ENCODE measurements at regions not wholly inside any gene's neighbourhood (a gene's known extent, or its start where the extent isn't known, plus 50 kb on each side); places are given as distances from the start of the nearest gene placed in this dataset.

DNA sequence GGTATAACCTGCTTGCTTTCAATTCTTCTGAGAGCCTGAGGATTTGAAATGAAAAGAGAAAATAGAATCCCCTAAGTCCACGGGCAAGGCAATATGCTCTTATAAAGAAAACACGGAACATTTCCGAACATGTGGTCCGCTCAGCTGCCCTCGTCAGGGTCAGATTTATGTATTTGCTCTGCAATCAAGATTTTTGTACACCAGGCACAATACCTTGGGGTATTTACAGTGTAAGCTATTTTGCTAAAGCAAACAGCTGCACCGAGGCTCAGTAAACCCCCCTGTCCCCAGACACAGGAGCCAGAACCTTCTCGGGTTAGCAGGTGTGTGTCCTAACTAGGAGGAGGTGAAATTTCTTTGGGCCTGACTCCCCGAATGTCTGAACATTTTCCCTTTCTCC, 155.8 kb upstream of the LRIG1 start:
- Histone ChIP-seq H3K9me3 (ENCODE audit: control insufficient read depth in 2 of 2, low read length in 2 of 2) (no peaks in the 10 kb centered on the region), H3K4me3 (ENCODE audit: low read length in 2 of 2) (no peak overlapping the region), H3K27me3 (ENCODE audit: control insufficient read depth in 1 of 2, insufficient read depth in 2 of 2, low read length in 2 of 2) (no peaks in the 10 kb centered on the region), H3K27ac (ENCODE audit: low read length) (no peak overlapping the region), H3K4me1 (ENCODE audit: control insufficient read depth, insufficient read depth, low read length) (peaks cover 3% of the 10 kb centered on the region), H3K9ac (ENCODE audit: low read length in 2 of 2) (no peak overlapping the region), H3K36me3 (ENCODE audit: control insufficient read depth in 2 of 2, insufficient read depth in 2 of 2, low read length in 2 of 2) (no peaks in the 10 kb centered on the region)

DNA sequence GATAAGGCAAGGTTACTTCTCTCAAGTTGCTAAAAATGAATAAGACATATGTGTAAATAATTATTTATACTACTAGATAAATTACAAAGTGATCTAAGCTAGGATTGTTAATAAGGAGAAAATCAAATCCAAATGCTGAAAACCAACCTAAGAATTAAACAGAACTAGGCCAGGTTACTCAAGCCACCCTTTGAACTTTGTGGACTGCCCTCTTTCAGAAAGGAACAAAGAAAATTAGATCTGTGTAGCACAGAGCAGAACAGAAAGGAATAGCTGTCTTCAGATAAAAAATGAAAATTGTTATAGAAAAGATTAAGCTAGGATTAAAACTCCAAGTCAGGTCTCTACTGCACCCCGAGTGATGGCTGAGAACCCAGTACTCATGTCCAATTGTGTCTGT, 158.2 kb upstream of the LRIG1 start:
- Histone ChIP-seq H3K4me1 (ENCODE audit: control insufficient read depth, insufficient read depth, low read length) (peaks cover 3% of the 10 kb centered on the region), H3K27me3 (ENCODE audit: control insufficient read depth in 1 of 2, insufficient read depth in 2 of 2, low read length in 2 of 2) (no peaks in the 10 kb centered on the region), H3K4me3 (ENCODE audit: low read length in 2 of 2) (no peak overlapping the region), H3K36me3 (ENCODE audit: control insufficient read depth in 2 of 2, insufficient read depth in 2 of 2, low read length in 2 of 2) (no peaks in the 10 kb centered on the region), H3K9ac (ENCODE audit: low read length in 2 of 2) (no peak overlapping the region), H3K9me3 (ENCODE audit: control insufficient read depth in 2 of 2, low read length in 2 of 2) (no peaks in the 10 kb centered on the region), H3K27ac (ENCODE audit: low read length) (no peak overlapping the region)

DNA sequence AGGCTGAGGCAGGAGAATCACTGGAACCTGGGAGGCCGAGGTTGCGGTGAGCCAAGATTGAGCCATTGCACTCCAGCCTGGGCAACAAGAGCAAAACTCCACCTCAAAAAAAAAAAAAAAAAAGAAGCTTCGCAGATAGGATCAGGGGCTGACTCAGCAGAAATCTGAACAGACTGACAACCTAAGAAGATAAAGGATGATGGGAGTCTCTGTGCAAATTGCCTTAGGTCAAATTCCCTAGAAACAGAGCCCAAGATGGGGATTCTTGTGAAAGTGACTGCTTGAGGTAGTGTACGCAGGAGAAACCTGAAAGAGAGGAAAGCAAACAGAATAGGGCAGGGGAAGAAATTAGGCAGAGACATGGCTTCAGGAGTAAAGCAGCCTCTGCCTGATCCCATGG, 160.8 kb upstream of the LRIG1 start:
- no peaks in the 10 kb centered on the region for H3K4me1 ChIP-seq (ENCODE audit: control insufficient read depth, insufficient read depth, low read length)
- no peaks in the 10 kb centered on the region for H3K9me3 ChIP-seq (ENCODE audit: control insufficient read depth in 2 of 2, low read length in 2 of 2)
- no peaks in the 10 kb centered on the region for H3K36me3 ChIP-seq (ENCODE audit: control insufficient read depth in 2 of 2, insufficient read depth in 2 of 2, low read length in 2 of 2)

DNA sequence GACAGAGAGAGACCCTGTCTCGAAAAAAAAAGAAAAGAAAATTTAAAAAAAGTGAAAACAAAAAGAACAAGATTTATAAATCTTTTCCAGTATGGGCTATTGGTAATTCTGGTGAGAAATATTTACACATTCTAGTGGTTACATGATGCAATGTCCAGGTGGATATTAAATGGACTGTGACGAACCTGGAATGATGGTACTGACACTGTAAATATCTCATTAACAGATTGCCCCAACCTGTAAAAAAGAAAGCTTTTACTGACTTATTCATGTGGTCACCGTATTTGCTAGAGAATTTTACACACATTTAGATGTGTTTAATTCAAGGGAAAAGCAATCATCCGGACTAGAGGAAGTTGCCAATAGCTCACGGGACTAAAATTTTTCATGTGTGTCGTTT, 162.1 kb upstream of the LRIG1 start:
- Histone ChIP-seq H3K4me3 (ENCODE audit: low read length in 2 of 2) (no peak overlapping the region), H3K4me1 (ENCODE audit: control insufficient read depth, insufficient read depth, low read length) (no peaks in the 10 kb centered on the region), H3K9me3 (ENCODE audit: control insufficient read depth in 2 of 2, low read length in 2 of 2) (no peaks in the 10 kb centered on the region), H3K27me3 (ENCODE audit: control insufficient read depth in 1 of 2, insufficient read depth in 2 of 2, low read length in 2 of 2) (no peaks in the 10 kb centered on the region), H3K27ac (ENCODE audit: low read length) (no peak overlapping the region), H3K9ac (ENCODE audit: low read length in 2 of 2) (no peak overlapping the region), H3K36me3 (ENCODE audit: control insufficient read depth in 2 of 2, insufficient read depth in 2 of 2, low read length in 2 of 2) (no peaks in the 10 kb centered on the region)

More for the DNA sequence above, 160.8 kb upstream of the LRIG1 start:
- Histone ChIP-seq H3K27ac (ENCODE audit: low read length) (no peak overlapping the region), H3K9ac (ENCODE audit: low read length in 2 of 2) (no peak overlapping the region), H3K27me3 (ENCODE audit: control insufficient read depth in 1 of 2, insufficient read depth in 2 of 2, low read length in 2 of 2) (no peaks in the 10 kb centered on the region), H3K4me3 (ENCODE audit: low read length in 2 of 2) (no peak overlapping the region)

DNA sequence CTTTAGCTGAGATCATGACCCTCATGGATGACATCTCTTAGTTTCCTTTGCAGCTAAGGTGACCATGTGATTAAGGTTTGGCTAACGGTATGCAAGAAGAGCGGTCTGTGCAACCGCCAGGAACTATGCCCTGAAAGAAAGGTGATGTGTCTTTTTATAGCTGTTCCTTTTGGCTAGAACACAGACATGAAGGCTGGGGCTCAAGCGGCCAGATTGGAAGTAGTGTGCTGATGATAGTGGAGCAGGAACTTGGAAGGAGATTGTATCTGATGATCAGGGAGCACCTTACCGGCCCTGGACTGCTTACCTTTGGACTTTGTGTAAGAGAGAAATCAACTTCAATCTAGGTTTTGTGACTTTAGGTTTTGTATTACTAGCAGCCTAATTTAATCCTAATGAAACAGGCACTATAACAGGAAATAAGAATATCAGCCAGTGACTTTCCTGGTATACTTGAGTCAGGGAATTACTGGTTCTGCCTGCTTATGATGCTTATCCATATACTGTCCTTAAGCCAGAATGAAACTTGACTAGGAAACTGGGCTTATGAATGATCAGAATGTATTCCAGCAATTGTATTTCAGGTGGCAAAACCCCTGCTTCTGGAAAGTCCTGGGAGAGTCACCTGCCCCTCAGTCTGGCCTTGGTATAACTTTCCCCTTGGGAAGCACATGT, 164.3 kb upstream of the LRIG1 start:
- H3K36me3 ChIP-seq (ENCODE audit: control insufficient read depth in 2 of 2, insufficient read depth in 2 of 2, low read length in 2 of 2): no peaks in the 10 kb centered on the region
- no peaks in the 10 kb centered on the region for H3K9me3 ChIP-seq (ENCODE audit: control insufficient read depth in 2 of 2, low read length in 2 of 2)

GRCh38 chr3:66666362-66666761, 165.5 kb upstream of the LRIG1 start:
- H3K36me3 ChIP-seq (ENCODE audit: control insufficient read depth in 2 of 2, insufficient read depth in 2 of 2, low read length in 2 of 2): no peaks in the 10 kb centered on the region
- H3K27ac ChIP-seq (ENCODE audit: low read length): no peak overlapping the region
- no peaks in the 10 kb centered on the region for H3K4me1 ChIP-seq (ENCODE audit: control insufficient read depth, insufficient read depth, low read length)
- no peak overlapping the region for H3K9ac ChIP-seq (ENCODE audit: low read length in 2 of 2)
- H3K27me3 ChIP-seq (ENCODE audit: control insufficient read depth in 1 of 2, insufficient read depth in 2 of 2, low read length in 2 of 2): no peaks in the 10 kb centered on the region
- H3K4me3 ChIP-seq (ENCODE audit: low read length in 2 of 2): no peak overlapping the region
- H3K9me3 ChIP-seq (ENCODE audit: control insufficient read depth in 2 of 2, low read length in 2 of 2): no peaks in the 10 kb centered on the region

More for the DNA sequence above, 164.3 kb upstream of the LRIG1 start:
- H3K27ac ChIP-seq (ENCODE audit: low read length): no peak overlapping the region
- H3K9ac ChIP-seq (ENCODE audit: low read length in 2 of 2): no peak overlapping the region
- H3K4me1 ChIP-seq (ENCODE audit: control insufficient read depth, insufficient read depth, low read length): no peaks in the 10 kb centered on the region
- H3K27me3 ChIP-seq (ENCODE audit: control insufficient read depth in 1 of 2, insufficient read depth in 2 of 2, low read length in 2 of 2): no peaks in the 10 kb centered on the region
- H3K4me3 ChIP-seq (ENCODE audit: low read length in 2 of 2): no peak overlapping the region

DNA sequence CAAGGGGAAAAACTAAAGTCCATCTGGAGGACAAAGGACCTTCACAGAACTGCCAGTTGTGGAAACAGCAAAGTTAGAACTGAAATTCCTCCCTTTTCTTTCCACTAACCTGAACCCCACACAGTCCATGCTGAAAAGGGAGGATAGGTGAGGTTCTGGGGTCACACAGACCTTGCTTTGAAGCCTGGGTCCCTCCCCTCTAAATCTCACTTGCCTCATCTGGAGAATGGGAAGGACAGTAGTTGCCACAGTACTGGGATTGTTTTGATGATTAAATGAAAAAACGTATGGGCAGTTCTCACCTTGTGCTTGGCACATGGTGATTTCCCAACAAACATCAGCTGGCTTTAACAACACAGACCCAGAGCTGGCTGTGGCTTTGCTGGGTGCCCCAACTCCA, 166.4 kb upstream of the LRIG1 start:
- Histone ChIP-seq H3K4me1 (ENCODE audit: control insufficient read depth, insufficient read depth, low read length) (no peaks in the 10 kb centered on the region), H3K27ac (ENCODE audit: low read length) (no peak overlapping the region)

DNA sequence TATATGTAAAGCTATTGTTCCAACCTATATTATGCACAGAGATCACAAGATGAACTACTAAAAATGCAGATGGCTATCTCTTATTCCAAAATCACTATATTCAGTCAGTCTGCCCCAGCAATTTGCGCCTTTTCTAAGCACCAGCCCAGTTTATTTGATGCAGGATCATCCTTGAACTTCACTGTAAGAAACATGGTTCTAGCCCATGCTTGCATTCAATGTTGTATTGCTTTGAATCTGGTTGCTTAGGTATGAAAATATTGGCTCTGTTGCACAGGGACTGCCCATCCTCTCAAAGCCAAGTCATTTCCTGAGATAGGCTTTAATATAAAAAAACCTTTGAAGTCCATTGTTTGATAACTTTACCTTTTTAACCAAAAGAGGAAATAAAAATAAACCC, 170.5 kb upstream of the LRIG1 start:
- no peaks in the 10 kb centered on the region for H3K9me3 ChIP-seq (ENCODE audit: control insufficient read depth in 2 of 2, low read length in 2 of 2)
- no peaks in the 10 kb centered on the region for H3K4me1 ChIP-seq (ENCODE audit: control insufficient read depth, insufficient read depth, low read length)
- H3K4me3 ChIP-seq (ENCODE audit: low read length in 2 of 2): no peak overlapping the region
- no peak overlapping the region for H3K9ac ChIP-seq (ENCODE audit: low read length in 2 of 2)
- no peaks in the 10 kb centered on the region for H3K27me3 ChIP-seq (ENCODE audit: control insufficient read depth in 1 of 2, insufficient read depth in 2 of 2, low read length in 2 of 2)
- H3K27ac ChIP-seq (ENCODE audit: low read length): no peak overlapping the region
- H3K36me3 ChIP-seq (ENCODE audit: control insufficient read depth in 2 of 2, insufficient read depth in 2 of 2, low read length in 2 of 2): no peaks in the 10 kb centered on the region

More for the DNA sequence above, 166.4 kb upstream of the LRIG1 start:
- no peaks in the 10 kb centered on the region for H3K36me3 ChIP-seq (ENCODE audit: control insufficient read depth in 2 of 2, insufficient read depth in 2 of 2, low read length in 2 of 2)
- H3K27me3 ChIP-seq (ENCODE audit: control insufficient read depth in 1 of 2, insufficient read depth in 2 of 2, low read length in 2 of 2): no peaks in the 10 kb centered on the region
- H3K4me3 ChIP-seq (ENCODE audit: low read length in 2 of 2): no peak overlapping the region
- no peaks in the 10 kb centered on the region for H3K9me3 ChIP-seq (ENCODE audit: control insufficient read depth in 2 of 2, low read length in 2 of 2)
- H3K9ac ChIP-seq (ENCODE audit: low read length in 2 of 2): no peak overlapping the region

DNA sequence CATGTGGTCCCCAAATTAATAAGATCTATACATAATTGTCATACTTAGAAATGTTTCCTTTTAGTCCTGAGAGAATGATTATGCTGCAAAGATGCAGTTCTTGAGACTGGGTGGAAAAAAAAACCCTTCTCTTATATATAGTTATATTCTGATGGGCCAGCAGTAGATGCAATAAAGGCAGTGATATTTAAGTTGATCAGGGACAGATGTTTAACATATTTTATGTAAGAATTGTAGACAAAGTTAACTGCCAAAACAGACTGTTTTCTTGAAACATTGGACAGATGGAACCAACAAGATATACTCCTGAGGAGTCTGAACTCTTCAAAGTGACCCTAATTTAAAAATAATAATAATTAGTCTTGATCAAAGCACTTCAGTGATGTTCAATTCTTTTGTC, 172.0 kb upstream of the LRIG1 start:
- H3K9me3 ChIP-seq (ENCODE audit: control insufficient read depth in 2 of 2, low read length in 2 of 2): no peaks in the 10 kb centered on the region
- no peaks in the 10 kb centered on the region for H3K4me1 ChIP-seq (ENCODE audit: control insufficient read depth, insufficient read depth, low read length)
- H3K27me3 ChIP-seq (ENCODE audit: control insufficient read depth in 1 of 2, insufficient read depth in 2 of 2, low read length in 2 of 2): no peaks in the 10 kb centered on the region
- H3K9ac ChIP-seq (ENCODE audit: low read length in 2 of 2): no peak overlapping the region
- no peak overlapping the region for H3K27ac ChIP-seq (ENCODE audit: low read length)
- H3K36me3 ChIP-seq (ENCODE audit: control insufficient read depth in 2 of 2, insufficient read depth in 2 of 2, low read length in 2 of 2): no peaks in the 10 kb centered on the region
- no peak overlapping the region for H3K4me3 ChIP-seq (ENCODE audit: low read length in 2 of 2)

GRCh38 chr3:66673293-66673692, 172.5 kb upstream of the LRIG1 start:
- Histone ChIP-seq H3K27me3 (ENCODE audit: control insufficient read depth in 1 of 2, insufficient read depth in 2 of 2, low read length in 2 of 2) (no peaks in the 10 kb centered on the region), H3K9ac (ENCODE audit: low read length in 2 of 2) (no peak overlapping the region), H3K9me3 (ENCODE audit: control insufficient read depth in 2 of 2, low read length in 2 of 2) (no peaks in the 10 kb centered on the region), H3K27ac (ENCODE audit: low read length) (no peak overlapping the region), H3K36me3 (ENCODE audit: control insufficient read depth in 2 of 2, insufficient read depth in 2 of 2, low read length in 2 of 2) (no peaks in the 10 kb centered on the region), H3K4me3 (ENCODE audit: low read length in 2 of 2) (no peak overlapping the region), H3K4me1 (ENCODE audit: control insufficient read depth, insufficient read depth, low read length) (no peaks in the 10 kb centered on the region)

DNA sequence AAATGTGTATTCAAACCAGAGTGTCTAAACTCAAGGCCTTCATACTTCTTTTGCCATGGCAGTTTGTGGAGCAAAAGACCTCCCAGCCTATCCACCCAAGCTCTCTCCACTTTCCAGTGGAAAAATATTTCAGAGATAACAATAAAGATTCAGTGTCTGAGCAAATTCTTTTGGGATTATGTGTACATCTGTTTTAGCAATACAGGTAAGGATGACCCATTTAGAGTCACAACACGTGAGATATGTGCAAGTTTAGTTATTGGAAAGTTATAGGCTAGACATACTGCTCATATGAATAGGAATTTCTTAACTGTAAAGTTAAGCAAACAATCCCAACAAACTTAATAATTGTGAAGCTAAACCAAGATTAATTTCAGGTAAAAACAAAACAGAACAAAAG, 174.5 kb upstream of the LRIG1 start:
- Histone ChIP-seq H3K9me3 (ENCODE audit: control insufficient read depth in 2 of 2, low read length in 2 of 2) (no peaks in the 10 kb centered on the region), H3K27me3 (ENCODE audit: control insufficient read depth in 1 of 2, insufficient read depth in 2 of 2, low read length in 2 of 2) (no peaks in the 10 kb centered on the region), H3K36me3 (ENCODE audit: control insufficient read depth in 2 of 2, insufficient read depth in 2 of 2, low read length in 2 of 2) (no peaks in the 10 kb centered on the region), H3K27ac (ENCODE audit: low read length) (no peak overlapping the region), H3K4me1 (ENCODE audit: control insufficient read depth, insufficient read depth, low read length) (no peaks in the 10 kb centered on the region), H3K9ac (ENCODE audit: low read length in 2 of 2) (no peak overlapping the region), H3K4me3 (ENCODE audit: low read length in 2 of 2) (no peak overlapping the region)
